Activated CD4-positive, alpha-beta memory T cell treated with anti-CD3 and anti-CD28 coated beads for 36 hours (primary cell): ENCODE measurements at regions not wholly inside any gene's neighbourhood (a gene's known extent, or its start where the extent isn't known, plus 50 kb on each side); places are given as distances from the start of the nearest gene placed in this dataset.
"Not testable (repeated sequence)": the region's sequence is repeated elsewhere in the genome, so short reads cannot be mapped to it uniquely, and the experiment has no call there.

Source experiments
- CTCF ChIA-PET: fragments of 350-600 bp; sonication (Branson Sonifier 250); formaldehyde crosslinking; loops from one replicate; lab custom pipeline; 2021; ENCODE audit warnings: antibody characterized with exemption, inconsistent platforms; lab: Charles Lee
- POLR2A ChIA-PET: fragments of 350-600 bp; sonication (Branson Sonifier 250); formaldehyde crosslinking; loops from one replicate; lab custom pipeline; 2021; ENCODE audit warnings: antibody characterized with exemption; lab: Charles Lee
- DNase-seq: peaks from one replicate; pipeline ENCODE4 v3.0.0-alpha.2; 2020
- H3K27ac Mint-ChIP-seq: one replicate; pipeline ENCODE4 v1.8.0; 2021; ENCODE audit warnings: mixed read lengths
- H3K27me3 Mint-ChIP-seq: one replicate; pipeline ENCODE4 v1.8.0; 2021; ENCODE audit warnings: mixed read lengths
- H3K36me3 Mint-ChIP-seq: one replicate; pipeline ENCODE4 v1.8.0; 2021; ENCODE audit warnings: mixed read lengths
- H3K4me1 Mint-ChIP-seq: one replicate; pipeline ENCODE4 v1.8.0; 2021; ENCODE audit warnings: low read depth, mixed read lengths
- H3K4me3 Mint-ChIP-seq: one replicate; pipeline ENCODE4 v1.8.0; 2021; ENCODE audit warnings: mild to moderate bottlenecking, mixed read lengths
- H3K9me3 Mint-ChIP-seq: one replicate; pipeline ENCODE4 v1.8.0; 2021; ENCODE audit warnings: mixed read lengths
- intact Hi-C: fragments of 100-400 bp; cut with micrococcal nuclease; formaldehyde crosslinking; loops from one replicate; pipeline ENCODE4 v1.15.1; 2023

DNA sequence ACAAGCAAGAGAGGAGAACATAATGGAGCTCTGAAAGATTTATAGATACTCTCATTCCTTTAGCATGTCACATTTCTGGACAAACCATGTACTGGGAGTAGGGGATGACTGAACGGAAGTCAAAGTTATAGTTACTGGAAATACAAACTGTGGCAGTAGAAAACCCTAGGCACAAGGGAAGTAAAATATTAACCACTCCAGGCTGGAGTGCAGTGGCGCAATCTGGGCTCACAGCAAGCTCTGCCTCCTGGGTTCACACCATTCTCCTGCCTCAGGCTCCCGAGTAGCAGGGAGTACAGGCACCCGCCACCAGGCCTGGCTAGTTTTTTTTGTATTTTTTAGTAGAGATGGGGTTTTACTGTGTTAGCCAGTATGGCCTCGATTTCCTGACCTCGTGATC, 167.3 kb downstream of the KDM5D start:
- ChIA-PET CTCF (no interaction called here), POLR2A (no interaction called here)
- no peak overlapping the region for H3K4me3 Mint-ChIP-seq
- H3K27ac Mint-ChIP-seq: no peak overlapping the region
- H3K36me3 Mint-ChIP-seq: no peaks in the 10 kb centered on the region
- H3K4me1 Mint-ChIP-seq: peaks cover 48% of the 10 kb centered on the region
- no peaks in the 10 kb centered on the region for H3K27me3 Mint-ChIP-seq
- DNase-seq: no peak
- no peaks in the 10 kb centered on the region for H3K9me3 Mint-ChIP-seq
- intact Hi-C loops: no loop called here

DNA sequence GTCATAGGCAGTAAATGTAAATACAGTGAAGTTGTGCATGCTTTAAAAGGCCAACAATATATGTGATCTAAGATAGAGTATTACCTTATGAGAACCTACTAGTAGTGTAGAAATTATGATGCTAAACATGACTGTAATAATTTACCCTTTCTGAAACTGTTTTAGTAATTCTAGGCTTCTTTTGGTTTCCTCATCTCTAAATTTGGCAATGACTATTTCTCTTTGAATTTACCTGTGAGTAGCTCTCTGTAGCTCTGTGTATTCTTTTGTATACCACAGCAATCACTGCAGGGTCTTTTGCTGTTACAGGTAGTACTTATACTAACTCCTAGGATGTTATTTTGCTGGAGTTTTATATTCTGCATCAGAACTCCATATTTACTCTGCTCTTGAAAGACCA, 169.6 kb downstream of the KDM5D start:
- no peak overlapping the region for H3K27ac Mint-ChIP-seq
- CTCF ChIA-PET: no interaction called here
- DNase-seq: no peak

GRCh38 chrY:19573646-19574045, 170.9 kb downstream of the KDM5D start:
- Mint-ChIP-seq H3K9me3 (no peaks in the 10 kb centered on the region), H3K27ac (no peak overlapping the region), H3K27me3 (no peaks in the 10 kb centered on the region), H3K36me3 (peaks cover 2% of the 10 kb centered on the region), H3K4me3 (no peak overlapping the region), H3K4me1 (peaks cover 55% of the 10 kb centered on the region)
- CTCF ChIA-PET: no interaction called here
- DNase-seq: no peak
- intact Hi-C loops: no loop called here
- POLR2A ChIA-PET: no interaction called here

More for the DNA sequence above, 169.6 kb downstream of the KDM5D start:
- no peaks in the 10 kb centered on the region for H3K27me3 Mint-ChIP-seq
- intact Hi-C loops: no loop called here
- H3K4me3 Mint-ChIP-seq: no peak overlapping the region
- H3K36me3 Mint-ChIP-seq: peaks cover 2% of the 10 kb centered on the region
- no peaks in the 10 kb centered on the region for H3K9me3 Mint-ChIP-seq
- H3K4me1 Mint-ChIP-seq: peaks cover 54% of the 10 kb centered on the region
- POLR2A ChIA-PET: no interaction called here

GRCh38 chrY:19570999-19571398, 173.5 kb downstream of the KDM5D start:
- H3K4me3 Mint-ChIP-seq: no peak overlapping the region

GRCh38 chrY:19567943-19568342, 176.6 kb downstream of the KDM5D start:
- peak overlapping the region; percentile 95 for H3K27ac Mint-ChIP-seq
- intact Hi-C loops: loop anchor here (1.0 to 5.0 kb wide), 4 partner anchors 65 to 1007 kb away; partner anchors contain the start of genes EIF1AY and KDM5D
- ChIA-PET CTCF (interaction anchor here (1.8 kb wide), 1 partner anchor 65 kb away, joined by 5 read pairs; no protein-coding TSS in a partner anchor), POLR2A (interaction anchor here (1.3 to 2.5 kb wide), 3 partner anchors 31 to 176 kb away, joined by 3 to 13 read pairs (median 4); partner anchors contain the start of gene KDM5D)
- no peaks in the 10 kb centered on the region for H3K9me3 Mint-ChIP-seq
- H3K4me3 Mint-ChIP-seq: peak overlapping the region; percentile 84
- peaks cover 3% of the 10 kb centered on the region for H3K36me3 Mint-ChIP-seq
- H3K27me3 Mint-ChIP-seq: no peaks in the 10 kb centered on the region
- H3K4me1 Mint-ChIP-seq: peaks cover 34% of the 10 kb centered on the region
- no peak for DNase-seq

More at GRCh38 chrY:19570999-19571398, 173.5 kb downstream of the KDM5D start:
- DNase-seq: no peak
- Mint-ChIP-seq H3K4me1 (peaks cover 53% of the 10 kb centered on the region), H3K36me3 (peaks cover 3% of the 10 kb centered on the region), H3K27me3 (no peaks in the 10 kb centered on the region), H3K27ac (no peak overlapping the region), H3K9me3 (no peaks in the 10 kb centered on the region)
- intact Hi-C loops: no loop called here
- POLR2A ChIA-PET: no interaction called here
- CTCF ChIA-PET: no interaction called here

DNA sequence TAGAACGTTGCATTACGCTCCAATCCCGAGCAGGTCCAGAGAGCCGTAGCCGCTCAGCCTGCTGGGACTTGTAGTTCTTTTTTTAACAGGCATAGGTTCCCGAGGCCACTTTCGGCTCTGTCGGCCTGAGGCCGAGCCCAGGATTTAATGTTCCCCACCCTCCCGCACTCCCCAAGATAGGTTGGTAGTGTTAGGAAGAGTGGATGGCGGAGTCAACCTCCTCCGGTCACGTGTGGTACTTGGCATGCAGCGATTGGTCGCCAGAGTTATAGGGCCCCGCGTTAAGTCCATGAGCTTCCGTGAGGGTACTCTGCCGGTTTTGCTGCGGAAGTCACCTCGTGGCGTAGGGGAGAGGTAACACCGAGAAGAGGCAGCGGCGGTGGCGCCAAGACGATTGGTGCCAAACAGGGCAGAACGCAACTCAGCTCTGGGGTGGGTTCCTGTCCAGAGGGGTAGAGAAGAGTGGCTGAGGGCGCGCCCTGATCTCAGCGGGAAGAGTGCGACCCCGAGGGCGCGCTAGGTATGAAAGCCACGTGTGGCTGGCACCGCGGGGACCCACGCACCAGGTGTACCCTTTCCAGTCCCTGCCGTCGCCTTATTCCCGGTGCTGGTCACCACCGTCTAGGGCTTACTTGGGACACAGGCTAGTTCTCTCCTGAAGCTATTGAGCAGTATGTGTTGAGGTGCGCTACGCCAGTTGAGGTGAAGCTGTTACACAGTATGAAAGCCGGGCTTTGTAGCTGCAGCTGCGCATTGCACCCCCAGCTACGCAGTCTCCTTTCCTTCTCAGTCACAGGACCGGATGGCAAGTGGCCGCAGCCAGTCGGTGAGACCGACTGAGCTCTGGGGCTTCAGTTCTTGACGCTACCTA, 177.2 kb downstream of the KDM5D start:
- peak; percentile 90 for DNase-seq
- POLR2A ChIA-PET: interaction anchor here (1.4 to 2.5 kb wide), 2 partner anchors 64 to 177 kb away, joined by 4 to 13 read pairs; partner anchors contain the start of gene KDM5D
- CTCF ChIA-PET: interaction anchor here (1.8 kb wide), 1 partner anchor 64 kb away, joined by 5 read pairs; no protein-coding TSS in a partner anchor
- intact Hi-C loops: loop anchor here (1.0 to 5.0 kb wide), 4 partner anchors 64 to 1008 kb away; partner anchors contain the start of genes EIF1AY and KDM5D
- Mint-ChIP-seq H3K4me1 (peaks cover 28% of the 10 kb centered on the region), H3K27me3 (no peaks in the 10 kb centered on the region), H3K9me3 (no peaks in the 10 kb centered on the region), H3K27ac (peak overlapping the region; percentile 95), H3K36me3 (peaks cover 3% of the 10 kb centered on the region), H3K4me3 (peak overlapping the region; percentile 84)

DNA sequence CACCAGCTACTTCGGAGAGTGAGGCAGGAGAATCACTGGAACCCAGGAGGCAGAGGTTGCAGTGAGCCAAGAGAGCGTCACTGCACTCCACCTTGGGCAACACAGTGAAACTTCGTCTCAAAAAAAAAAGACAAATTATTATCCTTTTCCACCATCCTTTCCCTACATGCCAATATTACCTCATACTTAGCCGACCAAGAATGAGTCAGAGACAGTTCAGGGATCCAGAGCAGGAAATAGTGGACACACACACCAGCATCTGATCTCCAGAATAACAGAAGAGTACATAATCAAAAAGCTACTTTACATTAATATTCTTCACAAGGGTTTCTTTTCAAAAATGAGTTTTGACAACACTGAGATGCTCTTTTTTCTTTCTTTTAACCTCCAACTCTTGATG, 185.4 kb downstream of the KDM5D start:
- no peaks in the 10 kb centered on the region for H3K9me3 Mint-ChIP-seq
- peaks cover 4% of the 10 kb centered on the region for H3K36me3 Mint-ChIP-seq
- no peak overlapping the region for H3K4me3 Mint-ChIP-seq
- CTCF ChIA-PET: no interaction called here
- H3K27ac Mint-ChIP-seq: no peak overlapping the region
- POLR2A ChIA-PET: no interaction called here
- no peak for DNase-seq
- no peaks in the 10 kb centered on the region for H3K4me1 Mint-ChIP-seq
- intact Hi-C loops: no loop called here
- no peaks in the 10 kb centered on the region for H3K27me3 Mint-ChIP-seq

GRCh38 chrY:19549671-19550466, 194.7 kb downstream of the KDM5D start:
- intact Hi-C loops: no loop called here
- DNase-seq: no peak
- Mint-ChIP-seq H3K9me3 (no peaks in the 10 kb centered on the region), H3K36me3 (no peaks in the 10 kb centered on the region), H3K27ac (no peak overlapping the region), H3K27me3 (no peaks in the 10 kb centered on the region), H3K4me3 (no peak overlapping the region), H3K4me1 (peaks cover 2% of the 10 kb centered on the region)
- POLR2A ChIA-PET: no interaction called here
- CTCF ChIA-PET: no interaction called here

GRCh38 chrY:19541475-19542306, 202.8 kb downstream of the KDM5D start:
- POLR2A ChIA-PET: no interaction called here
- no peak overlapping the region for H3K4me3 Mint-ChIP-seq
- no peak for DNase-seq
- no peak overlapping the region for H3K27ac Mint-ChIP-seq
- H3K36me3 Mint-ChIP-seq: no peaks in the 10 kb centered on the region
- intact Hi-C loops: no loop called here
- no peaks in the 10 kb centered on the region for H3K4me1 Mint-ChIP-seq
- no peaks in the 10 kb centered on the region for H3K9me3 Mint-ChIP-seq
- CTCF ChIA-PET: no interaction called here
- no peaks in the 10 kb centered on the region for H3K27me3 Mint-ChIP-seq

DNA sequence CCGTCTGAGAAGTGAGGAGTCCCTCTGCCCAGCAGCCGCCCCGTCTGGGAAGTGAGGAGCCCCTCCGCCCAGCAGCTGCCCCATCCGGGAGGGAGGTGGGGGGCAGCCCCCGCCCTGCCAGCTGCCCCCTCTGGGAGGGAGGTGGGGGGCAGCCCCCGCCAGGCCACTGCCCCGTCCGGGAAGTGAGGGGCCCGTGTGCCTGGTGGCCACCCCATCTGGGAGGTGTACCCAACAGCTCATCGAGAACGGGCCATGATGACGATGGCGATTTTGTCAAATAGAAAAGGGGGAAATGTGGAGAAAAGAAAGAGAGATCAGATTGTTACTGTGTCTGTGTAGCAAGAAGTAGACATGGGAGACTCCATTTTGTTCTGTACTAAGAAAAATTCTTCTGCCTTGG, 208.8 kb downstream of the KDM5D start:
- H3K36me3 Mint-ChIP-seq, H3K4me3 Mint-ChIP-seq, H3K27me3 Mint-ChIP-seq, H3K9me3 Mint-ChIP-seq, POLR2A ChIA-PET, DNase-seq, H3K4me1 Mint-ChIP-seq, H3K27ac Mint-ChIP-seq, intact Hi-C loops, CTCF ChIA-PET: not testable (repeated sequence)

GRCh38 chrY:19521976-19522375, 222.6 kb downstream of the KDM5D start:
- Mint-ChIP-seq H3K27ac (no peak overlapping the region), H3K9me3 (no peaks in the 10 kb centered on the region), H3K27me3 (no peaks in the 10 kb centered on the region), H3K36me3 (no peaks in the 10 kb centered on the region), H3K4me1 (peaks cover 3% of the 10 kb centered on the region), H3K4me3 (no peak overlapping the region)
- POLR2A ChIA-PET: no interaction called here
- CTCF ChIA-PET: no interaction called here
- no peak for DNase-seq
- intact Hi-C loops: no loop called here
